HG02885 (cell line): ENCODE measurements at regions not wholly inside any gene's neighbourhood (a gene's known extent, or its start where the extent isn't known, plus 50 kb on each side); places are given as distances from the start of the nearest gene placed in this dataset.
"Not testable (repeated sequence)": the region's sequence is repeated elsewhere in the genome, so short reads cannot be mapped to it uniquely, and the experiment has no call there.

Source experiments
- ATAC-seq: cut with Tn5 transposase; IDR thresholded peaks from one replicate; pipeline ENCODE4 v1.9.1; 2021; ENCODE audit warnings: mild to moderate bottlenecking; ENCODE audit not compliant: unreplicated experiment, poor library complexity

- no peak for ATAC-seq
These were observed 379.9 kb downstream of the TRAM1L1 start for GRCh38 chr4:116705466-116705865.

- ATAC-seq, result no peak
These were observed 382.4 kb downstream of the TRAM1L1 start for GRCh38 chr4:116702949-116703348.

- no peak for ATAC-seq
These were observed 396.8 kb downstream of the TRAM1L1 start for GRCh38 chr4:116688536-116688935.

- no peak for ATAC-seq
These were observed 417.2 kb downstream of the TRAM1L1 start for GRCh38 chr4:116668190-116668589.

GRCh38 chr4:116665716-116666115 is 419.7 kb downstream of the TRAM1L1 start:
- ATAC-seq, result no peak

- ATAC-seq, result no peak
These were observed 421.2 kb downstream of the TRAM1L1 start for GRCh38 chr4:116664198-116664597.

GRCh38 chr4:116639070-116639577 is 446.3 kb downstream of the TRAM1L1 start:
- ATAC-seq, result no peak

GRCh38 chr4:116638592-116638991 is 446.8 kb downstream of the TRAM1L1 start:
- ATAC-seq, result no peak

- peak; percentile 99 for ATAC-seq
These were observed 448.5 kb downstream of the TRAM1L1 start for GRCh38 chr4:116636917-116637316.

- no peak for ATAC-seq
These were observed 453.1 kb downstream of the TRAM1L1 start for GRCh38 chr4:116632269-116632668.

GRCh38 chr4:116628598-116628997 is 456.8 kb downstream of the TRAM1L1 start:
- ATAC-seq, result no peak

- no peak for ATAC-seq
These were observed 457.8 kb downstream of the TRAM1L1 start for GRCh38 chr4:116627545-116627944.

- not testable (repeated sequence) for ATAC-seq
These were observed 465.9 kb downstream of the TRAM1L1 start for GRCh38 chr4:116619508-116619907.

GRCh38 chr4:116618638-116619037 is 466.7 kb downstream of the TRAM1L1 start:
- no peak for ATAC-seq

- no peak for ATAC-seq
These were observed 482.3 kb downstream of the TRAM1L1 start for GRCh38 chr4:116603096-116603495.

- ATAC-seq, result no peak
These were observed 485.5 kb downstream of the TRAM1L1 start for GRCh38 chr4:116599859-116600258.

- ATAC-seq, result no peak
These were observed 486.2 kb downstream of the TRAM1L1 start for GRCh38 chr4:116598980-116599789.

- ATAC-seq, result no peak
These were observed 487.0 kb downstream of the TRAM1L1 start for GRCh38 chr4:116598155-116598979.

- no peak for ATAC-seq
These were observed 494.7 kb downstream of the TRAM1L1 start for GRCh38 chr4:116590648-116591047.

- ATAC-seq, result no peak
These were observed 496.6 kb downstream of the TRAM1L1 start for GRCh38 chr4:116588783-116589182.

- no peak for ATAC-seq
These were observed 500.1 kb downstream of the TRAM1L1 start for GRCh38 chr4:116585246-116585645.
